ENCODE measurements at regions not wholly inside any gene's neighbourhood (a gene's known extent, or its start where the extent isn't known, plus 50 kb on each side); places are given as distances from the start of the nearest gene placed in this dataset.

GRCh38 chr6:103750603-103751002 lies 1109.1 kb downstream of the HACE1 start:
- DNase-seq: no peak
- intact Hi-C loops (cut with DNase I): no loop called here
- Histone ChIP-seq H3K27me3 (no peaks in the 10 kb centered on the region), H3K4me3 (no peak overlapping the region), H3K4me1 (replicated peaks in 1 of 2) (no peaks in the 10 kb centered on the region), H3K27ac (no peak overlapping the region), H3K9me3 (replicated peaks in 1 of 3) (no peaks in the 10 kb centered on the region), H3K36me3 (replicated peaks in 1 of 2) (no peaks in the 10 kb centered on the region)
- WGBS, 4 donors: 41 to 64% (median 53%) methylated on average over 7 of the region's 7 CpGs
- TF ChIP-seq, protein P1, sequence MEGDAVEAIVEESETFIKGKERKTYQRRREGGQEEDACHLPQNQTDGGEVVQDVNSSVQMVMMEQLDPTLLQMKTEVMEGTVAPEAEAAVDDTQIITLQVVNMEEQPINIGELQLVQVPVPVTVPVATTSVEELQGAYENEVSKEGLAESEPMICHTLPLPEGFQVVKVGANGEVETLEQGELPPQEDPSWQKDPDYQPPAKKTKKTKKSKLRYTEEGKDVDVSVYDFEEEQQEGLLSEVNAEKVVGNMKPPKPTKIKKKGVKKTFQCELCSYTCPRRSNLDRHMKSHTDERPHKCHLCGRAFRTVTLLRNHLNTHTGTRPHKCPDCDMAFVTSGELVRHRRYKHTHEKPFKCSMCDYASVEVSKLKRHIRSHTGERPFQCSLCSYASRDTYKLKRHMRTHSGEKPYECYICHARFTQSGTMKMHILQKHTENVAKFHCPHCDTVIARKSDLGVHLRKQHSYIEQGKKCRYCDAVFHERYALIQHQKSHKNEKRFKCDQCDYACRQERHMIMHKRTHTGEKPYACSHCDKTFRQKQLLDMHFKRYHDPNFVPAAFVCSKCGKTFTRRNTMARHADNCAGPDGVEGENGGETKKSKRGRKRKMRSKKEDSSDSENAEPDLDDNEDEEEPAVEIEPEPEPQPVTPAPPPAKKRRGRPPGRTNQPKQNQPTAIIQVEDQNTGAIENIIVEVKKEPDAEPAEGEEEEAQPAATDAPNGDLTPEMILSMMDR (IDR thresholded peaks at IDR 0.05): no peak
- no peak for TF ChIP-seq POLR2A (IDR thresholded peaks at IDR 0.05)

GRCh38 chr6:103734016-103734415 lies 1125.7 kb downstream of the HACE1 start:
- DNase-seq: no peak
- no peak for TF ChIP-seq POLR2A (IDR thresholded peaks at IDR 0.05)
- TF ChIP-seq, protein P1 (IDR thresholded peaks at IDR 0.05): no peak

GRCh38 chr6:103729658-103730057 lies 1130.1 kb downstream of the HACE1 start:
- Histone ChIP-seq H3K4me3 (no peak overlapping the region), H3K36me3 (replicated peaks in 1 of 2) (no peaks in the 10 kb centered on the region), H3K9me3 (replicated peaks in 1 of 3) (no peaks in the 10 kb centered on the region), H3K27me3 (no peaks in the 10 kb centered on the region), H3K4me1 (replicated peaks in 1 of 2) (no peaks in the 10 kb centered on the region), H3K27ac (no peak overlapping the region)
- no peak for TF ChIP-seq POLR2A (IDR thresholded peaks at IDR 0.05)
- TF ChIP-seq, protein P1 (IDR thresholded peaks at IDR 0.05): no peak
- 59 to 72% (median 64%) methylated on average over 2 of the region's 2 CpGs for WGBS, 4 donors
- DNase-seq: no peak
- intact Hi-C loops (cut with DNase I): no loop called here

More at GRCh38 chr6:103734016-103734415, 1125.7 kb downstream of the HACE1 start:
- Histone ChIP-seq H3K36me3 (replicated peaks in 1 of 2) (no peaks in the 10 kb centered on the region), H3K4me3 (no peak overlapping the region), H3K4me1 (replicated peaks in 1 of 2) (no peaks in the 10 kb centered on the region), H3K27ac (no peak overlapping the region), H3K9me3 (replicated peaks in 1 of 3) (no peaks in the 10 kb centered on the region), H3K27me3 (no peaks in the 10 kb centered on the region)
- 84 to 89% (median 85%) methylated on average over 3 to 6 of the region's 6 CpGs for WGBS, 4 donors
- intact Hi-C loops (cut with DNase I): no loop called here

DNA sequence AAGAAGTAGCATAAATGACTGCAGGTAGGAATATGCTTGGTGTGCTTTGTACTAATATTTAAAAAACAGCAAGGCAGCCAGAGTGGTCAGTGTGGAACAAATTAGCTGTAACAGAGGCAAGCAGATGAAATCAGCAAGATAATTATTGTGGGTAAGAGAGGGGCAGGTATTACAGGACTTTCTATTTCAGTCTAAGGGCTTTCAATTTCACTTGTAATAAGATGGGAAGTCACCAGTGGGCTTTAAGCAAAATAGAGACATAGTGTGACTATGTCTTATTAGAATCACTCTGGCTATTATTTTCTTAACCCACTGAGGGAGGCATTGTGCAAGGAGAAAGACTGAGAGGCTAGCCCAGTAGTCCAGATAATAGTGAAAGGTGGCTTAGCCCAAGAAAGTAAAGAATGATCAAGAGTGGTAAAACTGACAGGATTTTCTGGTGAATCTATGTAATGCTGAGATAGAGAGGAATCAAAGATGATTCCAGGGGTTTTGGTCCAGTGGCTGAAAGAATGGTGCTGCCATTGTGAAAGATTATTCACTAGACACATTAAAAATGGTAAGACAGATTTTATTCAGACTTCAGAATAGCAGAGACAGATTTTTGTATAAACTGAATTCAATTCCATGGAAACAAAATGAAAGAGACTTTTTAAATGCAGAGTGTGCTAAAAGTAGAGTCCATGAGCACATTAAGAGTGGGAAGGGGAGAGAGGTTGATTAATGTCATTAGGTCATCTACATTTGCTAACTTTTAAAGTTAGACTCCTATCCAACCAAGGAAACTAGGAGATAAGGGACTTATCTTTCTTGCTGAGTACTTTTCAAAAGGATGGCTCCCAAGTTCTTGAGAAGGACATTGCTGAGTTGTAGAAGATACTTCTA lies 1136.0 kb downstream of the HACE1 start:
- no peak for DNase-seq
- H3K4me3 ChIP-seq: no peak overlapping the region
- H3K27me3 ChIP-seq: no peaks in the 10 kb centered on the region
- no peaks in the 10 kb centered on the region for H3K9me3 ChIP-seq (replicated peaks in 1 of 3)
- intact Hi-C loops (cut with DNase I): no loop called here
- no peaks in the 10 kb centered on the region for H3K4me1 ChIP-seq (replicated peaks in 1 of 2)
- no peak for TF ChIP-seq POLR2A (IDR thresholded peaks at IDR 0.05)
- no peak overlapping the region for H3K27ac ChIP-seq
- no peaks in the 10 kb centered on the region for H3K36me3 ChIP-seq (replicated peaks in 1 of 2)

DNA sequence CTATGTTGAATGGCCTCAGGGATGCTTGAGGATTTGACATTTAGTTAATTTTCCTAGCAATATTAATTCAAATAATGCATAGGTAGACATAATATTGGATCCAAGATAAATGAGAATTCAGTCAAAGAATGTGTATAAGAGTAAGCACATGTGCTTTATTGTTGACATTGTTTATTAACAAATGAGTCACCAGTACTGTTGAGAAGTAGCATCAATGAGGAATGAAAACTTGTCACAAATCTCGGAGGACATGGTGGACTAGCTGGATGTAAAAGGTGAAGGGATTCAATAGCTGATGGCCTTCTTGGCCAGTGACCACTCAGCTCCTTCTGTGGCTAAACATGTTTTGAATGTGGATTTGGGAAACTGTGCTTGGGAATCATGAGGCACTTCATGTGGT lies 1137.0 kb downstream of the HACE1 start:
- DNase-seq: no peak
- Histone ChIP-seq H3K36me3 (replicated peaks in 1 of 2) (no peaks in the 10 kb centered on the region), H3K9me3 (replicated peaks in 1 of 3) (no peaks in the 10 kb centered on the region), H3K27me3 (no peaks in the 10 kb centered on the region), H3K27ac (no peak overlapping the region), H3K4me1 (replicated peaks in 1 of 2) (no peaks in the 10 kb centered on the region), H3K4me3 (no peak overlapping the region)
- 53 to 93% (median 63%) methylated on average over 1 of the region's 1 CpG for WGBS, 4 donors
- intact Hi-C loops (cut with DNase I): no loop called here
- TF ChIP-seq, protein P1 (IDR thresholded peaks at IDR 0.05): no peak
- TF ChIP-seq POLR2A (IDR thresholded peaks at IDR 0.05): no peak
